CD8-positive, alpha-beta memory T cell (primary cell): ENCODE measurements at regions not wholly inside any gene's neighbourhood (a gene's known extent, or its start where the extent isn't known, plus 50 kb on each side); places are given as distances from the start of the nearest gene placed in this dataset.
"Not testable (repeated sequence)": the region's sequence is repeated elsewhere in the genome, so short reads cannot be mapped to it uniquely, and the experiment has no call there.

Experiments
- CTCF ChIA-PET: fragments of 350-600 bp; sonication (Branson Sonifier 250); formaldehyde crosslinking; loops from one replicate; lab custom pipeline; 2021; ENCODE audit warnings: antibody characterized with exemption; lab: Charles Lee
- POLR2A ChIA-PET: fragments of 350-600 bp; sonication (Branson Sonifier 250); formaldehyde crosslinking; loops from one replicate; lab custom pipeline; 2021; ENCODE audit warnings: antibody characterized with exemption; lab: Charles Lee
- DNase-seq, 5 donors: peaks; one replicate each; pipeline versions ENCODE4 v3.0.0 to v3.0.0-alpha.2; 2020 to 2022; ENCODE audit warnings: mixed read lengths in 1 of 5
- H3K27ac ChIP-seq: one replicate; pipeline ENCODE4 v1.7.0; 2013; ENCODE audit warnings: low read depth, mild to moderate bottlenecking, low read length, moderate library complexity
- H3K27me3 ChIP-seq: 2 replicates; pipeline ENCODE4 v1.7.0; 2013; ENCODE audit warnings: low read length, mild to moderate bottlenecking; ENCODE audit not compliant: insufficient read depth, poor library complexity, severe bottlenecking
- H3K36me3 ChIP-seq: 2 replicates; pipeline ENCODE4 v1.7.0; 2013; ENCODE audit warnings: mild to moderate bottlenecking, low read length, moderate library complexity; ENCODE audit not compliant: insufficient read depth
- H3K4me1 ChIP-seq: 2 replicates; pipeline ENCODE4 v1.7.0; 2013; ENCODE audit warnings: mild to moderate bottlenecking, low read length, moderate library complexity; ENCODE audit not compliant: insufficient read depth
- H3K4me3 ChIP-seq: 2 replicates; pipeline ENCODE4 v1.7.0; 2013; ENCODE audit warnings: mild to moderate bottlenecking, low read length
- H3K9me3 ChIP-seq: 2 replicates; pipeline ENCODE4 v1.7.0; 2013; ENCODE audit warnings: mild to moderate bottlenecking, low read length
- H3K27ac Mint-ChIP-seq, 8 donors: one replicate each; pipeline ENCODE4 v1.8.0; 2020 to 2021; ENCODE audit warnings: mixed read lengths in 8 of 8, mild to moderate bottlenecking in 6 of 8, inconsistent platforms in 3 of 8, moderate library complexity in 3 of 8
- H3K27me3 Mint-ChIP-seq, 2 donors: one replicate each; pipeline ENCODE4 v1.8.0; 2020 to 2021; ENCODE audit warnings: mixed read lengths in 2 of 2, mild to moderate bottlenecking in 1 of 2, moderate library complexity in 1 of 2
- H3K36me3 Mint-ChIP-seq, 3 donors: one replicate each; pipeline ENCODE4 v1.8.0; 2020 to 2021; ENCODE audit warnings: mixed read lengths in 3 of 3, inconsistent platforms in 1 of 3, mild to moderate bottlenecking in 1 of 3
- H3K4me1 Mint-ChIP-seq, 3 donors: one replicate each; pipeline ENCODE4 v1.8.0; 2020 to 2021; ENCODE audit warnings: mixed read lengths in 3 of 3, inconsistent platforms in 1 of 3, mild to moderate bottlenecking in 1 of 3
- H3K4me3 Mint-ChIP-seq, 7 donors: one replicate each; pipeline ENCODE4 v1.8.0; 2020 to 2021; ENCODE audit warnings: mixed read lengths in 7 of 7, mild to moderate bottlenecking in 6 of 7, moderate library complexity in 4 of 7, inconsistent platforms in 2 of 7
- H3K9me3 Mint-ChIP-seq, 5 donors: one replicate each; pipeline ENCODE4 v1.8.0; 2020 to 2022; ENCODE audit warnings: mixed read lengths in 5 of 5, mild to moderate bottlenecking in 3 of 5, moderate library complexity in 2 of 5, inconsistent platforms in 1 of 5

DNA sequence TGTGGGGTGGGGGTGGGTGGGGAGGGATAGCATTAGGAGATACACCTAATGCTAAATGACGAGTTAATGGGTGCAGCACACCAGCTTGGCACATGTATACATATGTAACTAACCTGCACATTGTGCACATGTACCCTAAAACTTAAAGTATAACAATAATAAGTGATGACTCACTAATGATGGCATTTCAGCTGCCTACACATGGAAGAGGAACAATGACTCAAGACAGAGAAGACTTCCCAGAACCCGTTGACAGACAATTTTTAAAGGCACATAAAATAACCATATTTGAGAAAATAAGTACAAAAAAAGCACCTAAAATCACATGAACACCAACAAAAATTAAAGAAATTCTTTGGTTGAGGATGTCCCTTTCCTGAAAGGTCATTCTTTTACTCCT lies 107.3 kb downstream of the FANCF start:
- H3K27ac Mint-ChIP-seq, H3K27me3 ChIP-seq, H3K4me3 Mint-ChIP-seq, H3K36me3 ChIP-seq, DNase-seq, H3K9me3 ChIP-seq, POLR2A ChIA-PET, H3K4me1 Mint-ChIP-seq, H3K36me3 Mint-ChIP-seq, CTCF ChIA-PET, H3K9me3 Mint-ChIP-seq, H3K4me1 ChIP-seq, H3K27ac ChIP-seq, H3K4me3 ChIP-seq: not testable (repeated sequence)
- peaks cover 0 to 13% of the 10 kb centered on the region in 2 donors for H3K27me3 Mint-ChIP-seq

DNA sequence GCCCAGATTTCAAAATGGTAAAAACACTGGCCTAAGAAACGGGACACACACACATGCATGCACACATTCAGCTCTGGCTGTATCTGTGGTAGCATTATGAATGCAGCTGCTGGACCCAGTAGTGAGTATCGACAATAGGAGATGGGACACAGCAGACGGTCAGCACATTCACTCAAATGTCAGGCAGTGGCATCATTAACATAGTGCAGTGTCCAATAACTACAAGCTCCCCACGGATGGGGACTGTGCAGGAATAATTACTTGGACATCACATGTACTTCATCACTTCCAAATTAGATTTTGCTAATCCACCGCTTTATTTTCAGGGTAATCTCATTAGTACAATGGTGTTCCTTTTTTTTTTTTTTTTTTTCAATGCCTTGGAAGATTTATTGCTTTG lies 109.5 kb downstream of the FANCF start:
- Mint-ChIP-seq H3K27me3 (peaks cover 0 to 13% of the 10 kb centered on the region in 2 donors), H3K4me3 (no peak overlapping the region), H3K4me1 (no peaks in the 10 kb centered on the region), H3K36me3 (no peaks in the 10 kb centered on the region), H3K27ac (no peak overlapping the region), H3K9me3 (peaks cover 0 to 2% (median 0%) of the 10 kb centered on the region in 5 donors)
- CTCF ChIA-PET, result no interaction called here
- H3K27me3 ChIP-seq, result no peaks in the 10 kb centered on the region
- POLR2A ChIA-PET, result no interaction called here
- no peaks in the 10 kb centered on the region for H3K36me3 ChIP-seq
- H3K4me1 ChIP-seq, result no peaks in the 10 kb centered on the region
- no peak overlapping the region for H3K4me3 ChIP-seq
- no peaks in the 10 kb centered on the region for H3K9me3 ChIP-seq
- no peak for DNase-seq
- H3K27ac ChIP-seq, result no peak overlapping the region

DNA sequence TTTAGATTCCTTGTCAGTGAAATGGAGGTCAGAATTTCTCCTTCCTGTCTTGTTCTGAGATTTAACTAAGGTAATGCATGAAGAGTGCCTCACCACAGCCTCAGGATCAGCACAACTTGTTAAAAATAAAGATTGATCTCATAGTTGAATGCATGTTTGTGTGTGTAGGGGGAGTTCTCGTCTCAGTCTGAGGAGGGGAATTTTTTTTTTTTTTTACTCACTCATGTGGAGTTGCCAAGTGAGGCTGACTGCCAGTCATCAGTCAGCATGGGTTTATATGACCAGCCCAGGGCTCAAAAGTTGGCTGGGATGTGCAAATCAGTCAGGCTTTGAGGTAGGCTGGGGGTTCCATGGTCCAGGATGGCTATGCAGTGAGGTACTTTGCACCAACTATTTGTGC lies 113.2 kb downstream of the FANCF start:
- POLR2A ChIA-PET, result no interaction called here
- Mint-ChIP-seq H3K27me3 (peaks cover 0 to 18% of the 10 kb centered on the region in 2 donors), H3K4me1 (no peaks in the 10 kb centered on the region), H3K36me3 (no peaks in the 10 kb centered on the region), H3K27ac (no peak overlapping the region), H3K9me3 (peaks cover 0 to 4% (median 0%) of the 10 kb centered on the region in 5 donors), H3K4me3 (no peak overlapping the region)
- Histone ChIP-seq H3K4me3 (no peak overlapping the region), H3K4me1 (no peaks in the 10 kb centered on the region), H3K27me3 (no peaks in the 10 kb centered on the region), H3K27ac (no peak overlapping the region), H3K9me3 (no peaks in the 10 kb centered on the region), H3K36me3 (no peaks in the 10 kb centered on the region)
- no peak for DNase-seq
- CTCF ChIA-PET, result no interaction called here

DNA sequence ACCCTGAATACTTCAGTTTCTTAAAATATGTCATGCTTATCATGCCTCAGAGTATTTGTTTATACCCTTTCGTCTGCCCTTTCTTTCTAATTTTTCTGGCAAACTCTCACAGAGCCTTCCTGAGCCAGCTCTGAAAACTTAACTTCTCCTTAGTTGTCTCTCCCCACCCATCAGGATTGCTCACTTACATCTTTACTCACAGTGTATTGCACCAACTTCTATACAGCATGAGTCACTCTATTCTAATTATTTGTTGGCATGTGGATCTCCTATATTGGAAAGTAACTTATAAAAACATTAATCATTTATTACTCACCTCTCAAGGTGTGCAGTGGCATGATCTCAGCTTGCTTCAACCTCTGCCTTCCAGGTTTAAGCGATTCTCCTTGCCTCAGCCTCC lies 114.9 kb downstream of the FANCF start:
- H3K36me3 Mint-ChIP-seq, result no peaks in the 10 kb centered on the region
- H3K27me3 Mint-ChIP-seq, result peaks cover 0 to 15% of the 10 kb centered on the region in 2 donors
- Histone ChIP-seq H3K36me3 (no peaks in the 10 kb centered on the region), H3K27me3 (no peaks in the 10 kb centered on the region), H3K9me3 (no peaks in the 10 kb centered on the region), H3K4me1 (no peaks in the 10 kb centered on the region), H3K27ac (no peak overlapping the region), H3K4me3 (no peak overlapping the region)
- no peak overlapping the region for H3K27ac Mint-ChIP-seq
- DNase-seq, result no peak
- POLR2A ChIA-PET, result no interaction called here
- H3K4me3 Mint-ChIP-seq, result no peak overlapping the region
- H3K4me1 Mint-ChIP-seq, result no peaks in the 10 kb centered on the region
- peaks cover 0 to 4% (median 0%) of the 10 kb centered on the region in 5 donors for H3K9me3 Mint-ChIP-seq
- CTCF ChIA-PET, result no interaction called here

DNA sequence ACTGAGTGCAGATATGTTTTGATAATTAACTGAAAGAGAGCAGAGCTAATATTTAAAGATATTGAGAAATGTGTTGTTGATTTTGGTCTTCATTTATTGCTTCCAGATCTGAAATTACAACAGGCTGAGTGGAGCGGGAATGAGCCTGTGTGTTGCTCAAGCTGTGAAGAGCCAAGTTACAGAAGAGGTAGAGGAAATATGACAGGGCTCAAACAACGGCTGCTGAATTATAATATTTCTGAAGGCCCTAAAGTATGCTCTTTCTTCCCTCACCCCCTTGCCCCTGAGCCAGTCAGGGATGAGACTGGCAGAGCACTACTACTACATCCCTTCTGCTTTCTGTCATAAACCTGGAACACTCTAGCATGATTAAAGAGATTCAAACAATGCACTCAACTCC lies 115.6 kb downstream of the FANCF start:
- CTCF ChIA-PET, result no interaction called here
- H3K4me1 ChIP-seq, result no peaks in the 10 kb centered on the region
- Mint-ChIP-seq H3K4me3 (no peak overlapping the region), H3K27me3 (peaks cover 0 to 15% of the 10 kb centered on the region in 2 donors), H3K4me1 (no peaks in the 10 kb centered on the region), H3K9me3 (peaks cover 0 to 4% (median 0%) of the 10 kb centered on the region in 5 donors), H3K36me3 (no peaks in the 10 kb centered on the region), H3K27ac (no peak overlapping the region)
- H3K9me3 ChIP-seq, result no peaks in the 10 kb centered on the region
- H3K4me3 ChIP-seq, result no peak overlapping the region
- POLR2A ChIA-PET, result no interaction called here
- H3K27ac ChIP-seq, result no peak overlapping the region
- DNase-seq, result no peak
- no peaks in the 10 kb centered on the region for H3K27me3 ChIP-seq
- no peaks in the 10 kb centered on the region for H3K36me3 ChIP-seq

GRCh38 chr11:22508665-22509064 lies 117.0 kb downstream of the FANCF start:
- ChIA-PET CTCF (no interaction called here), POLR2A (no interaction called here)
- no peaks in the 10 kb centered on the region for H3K4me1 Mint-ChIP-seq
- H3K27me3 Mint-ChIP-seq, result peaks cover 0 to 7% of the 10 kb centered on the region in 2 donors
- no peak overlapping the region for H3K27ac Mint-ChIP-seq
- H3K36me3 ChIP-seq, result no peaks in the 10 kb centered on the region
- H3K27me3 ChIP-seq, result no peaks in the 10 kb centered on the region
- H3K9me3 Mint-ChIP-seq, result peaks cover 0 to 2% (median 0%) of the 10 kb centered on the region in 5 donors
- no peak overlapping the region for H3K4me3 Mint-ChIP-seq
- H3K9me3 ChIP-seq, result no peaks in the 10 kb centered on the region
- no peak overlapping the region for H3K4me3 ChIP-seq
- H3K36me3 Mint-ChIP-seq, result no peaks in the 10 kb centered on the region
- no peak overlapping the region for H3K27ac ChIP-seq
- DNase-seq, result no peak
- no peaks in the 10 kb centered on the region for H3K4me1 ChIP-seq

DNA sequence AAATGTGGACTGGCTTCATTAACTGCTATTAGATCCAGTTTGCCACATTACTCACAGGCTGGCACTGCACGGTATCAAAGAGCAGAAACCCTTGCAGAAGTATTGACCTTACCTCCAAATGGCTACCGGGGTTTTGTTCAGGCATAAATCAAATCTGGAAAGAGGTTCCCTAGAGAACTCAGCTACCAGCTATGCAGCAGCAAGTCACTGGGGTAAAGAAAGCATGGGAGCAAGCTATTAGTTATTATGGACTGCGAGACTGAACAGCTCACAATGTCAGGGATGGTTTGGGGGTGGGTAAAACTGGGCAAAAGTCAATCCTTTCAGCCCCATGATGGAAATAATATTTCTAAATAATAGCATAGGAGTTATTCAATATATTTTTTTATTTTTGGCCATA lies 128.1 kb downstream of the FANCF start:
- Histone ChIP-seq H3K36me3 (no peaks in the 10 kb centered on the region), H3K27me3 (no peaks in the 10 kb centered on the region), H3K4me3 (no peak overlapping the region), H3K27ac (no peak overlapping the region), H3K4me1 (no peaks in the 10 kb centered on the region), H3K9me3 (no peaks in the 10 kb centered on the region)
- H3K4me3 Mint-ChIP-seq, result no peak overlapping the region
- H3K27me3 Mint-ChIP-seq, result no peaks in the 10 kb centered on the region
- ChIA-PET POLR2A (no interaction called here), CTCF (no interaction called here)
- H3K36me3 Mint-ChIP-seq, result no peaks in the 10 kb centered on the region
- DNase-seq, result no peak
- no peaks in the 10 kb centered on the region for H3K4me1 Mint-ChIP-seq
- peak overlapping the region in 1 of 8 donors; percentile 14 for H3K27ac Mint-ChIP-seq
- H3K9me3 Mint-ChIP-seq, result no peaks in the 10 kb centered on the region

DNA sequence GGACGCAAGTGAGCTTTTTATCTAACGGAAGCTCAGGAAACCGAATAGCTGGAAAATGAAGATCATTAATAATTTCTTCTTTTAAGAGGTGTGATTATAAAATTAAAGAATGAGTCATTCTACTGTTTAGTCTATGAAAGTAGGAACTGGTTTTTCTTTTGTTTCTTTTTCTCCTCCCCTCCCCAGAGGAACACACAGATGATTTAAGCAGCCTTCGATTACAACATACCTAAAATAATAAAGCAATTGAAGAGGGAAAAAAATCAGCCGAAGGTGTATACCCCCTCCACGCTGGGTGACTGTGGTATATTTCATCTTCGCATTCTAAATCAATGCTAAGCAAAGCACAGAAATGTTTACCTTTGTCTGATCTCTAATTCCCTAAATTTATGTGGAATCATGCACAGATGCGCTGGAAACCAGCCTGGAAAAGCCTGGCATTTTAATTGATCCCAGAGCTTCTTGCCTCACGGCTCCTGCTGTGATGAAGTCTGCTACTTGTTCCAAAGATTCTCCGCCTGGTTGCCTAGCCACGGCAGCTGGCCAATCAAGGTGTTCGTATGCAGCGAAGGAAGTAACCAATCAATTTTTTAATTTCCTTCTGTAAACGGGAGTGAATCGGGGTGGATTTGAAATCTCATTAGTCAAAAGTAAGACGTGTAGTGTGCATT lies 133.9 kb downstream of the FANCF start:
- no peaks in the 10 kb centered on the region for H3K27me3 ChIP-seq
- no peaks in the 10 kb centered on the region for H3K9me3 Mint-ChIP-seq
- H3K36me3 ChIP-seq, result no peaks in the 10 kb centered on the region
- H3K4me1 Mint-ChIP-seq, result no peaks in the 10 kb centered on the region
- H3K36me3 Mint-ChIP-seq, result no peaks in the 10 kb centered on the region
- CTCF ChIA-PET, result no interaction called here
- H3K27ac ChIP-seq, result no peak overlapping the region
- POLR2A ChIA-PET, result no interaction called here
- no peak overlapping the region for H3K4me3 ChIP-seq
- H3K27ac Mint-ChIP-seq, result no peak overlapping the region
- H3K27me3 Mint-ChIP-seq, result no peaks in the 10 kb centered on the region
- no peaks in the 10 kb centered on the region for H3K4me1 ChIP-seq
- DNase-seq, result no peak
- no peaks in the 10 kb centered on the region for H3K9me3 ChIP-seq
- no peak overlapping the region for H3K4me3 Mint-ChIP-seq
